ENCODE measurements at regions not wholly inside any gene's neighbourhood (a gene's known extent, or its start where the extent isn't known, plus 50 kb on each side); places are given as distances from the start of the nearest gene placed in this dataset.
"Not testable (repeated sequence)": the region's sequence is repeated elsewhere in the genome, so short reads cannot be mapped to it uniquely, and the experiment has no call there.

DNA sequence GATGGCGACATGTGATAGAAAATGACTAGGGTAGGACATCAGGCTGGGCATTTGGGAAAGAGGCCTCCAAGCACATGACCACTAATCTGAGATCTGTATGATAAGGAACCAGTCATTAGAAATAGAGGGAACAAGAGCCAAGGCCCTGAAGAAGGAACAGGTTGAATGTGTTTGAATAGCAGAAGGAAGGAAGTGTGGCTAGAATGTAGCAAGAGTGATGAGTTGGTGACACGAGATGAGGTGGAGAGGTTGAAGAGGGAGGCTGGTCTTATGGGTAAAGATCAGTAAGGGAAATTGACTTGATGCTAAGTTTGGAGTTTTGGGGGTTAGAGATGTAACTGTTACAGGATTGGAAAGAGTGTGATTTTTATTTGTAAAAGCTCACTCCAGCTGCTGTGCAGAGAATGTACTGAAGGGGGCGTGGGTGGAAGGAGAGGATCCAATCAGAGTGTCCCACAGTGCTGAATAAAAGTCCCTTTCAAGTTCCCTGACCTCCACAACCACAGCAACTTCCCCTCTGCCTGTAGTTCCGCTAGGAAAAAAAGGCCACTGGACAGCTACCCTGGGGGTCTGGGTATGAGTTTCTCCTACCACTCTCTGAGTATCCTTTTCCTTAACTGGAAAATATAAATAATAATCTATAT lies 295.0 kb downstream of the OMA1 start:
- DNase-seq (ENCODE audit: low spot score): no peak

DNA sequence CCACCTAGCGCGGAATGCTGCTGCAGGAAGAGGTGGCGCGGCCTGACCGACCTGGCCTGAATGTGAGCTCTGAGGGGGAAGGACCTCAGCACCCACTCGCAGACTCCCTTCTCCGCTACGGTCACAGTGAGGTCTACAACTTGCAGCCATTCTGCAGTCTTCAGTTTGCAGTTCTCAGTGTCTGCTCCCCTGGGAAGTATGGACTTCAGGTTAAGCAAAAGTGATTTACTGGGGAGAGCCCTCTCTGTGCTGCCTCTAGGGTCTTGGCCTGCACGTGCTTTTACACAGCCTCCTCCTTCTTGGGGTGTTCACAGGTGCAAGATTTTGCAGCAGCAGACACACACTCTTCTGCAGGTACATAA lies 296.0 kb downstream of the OMA1 start:
- DNase-seq (ENCODE audit: low spot score): no peak

DNA sequence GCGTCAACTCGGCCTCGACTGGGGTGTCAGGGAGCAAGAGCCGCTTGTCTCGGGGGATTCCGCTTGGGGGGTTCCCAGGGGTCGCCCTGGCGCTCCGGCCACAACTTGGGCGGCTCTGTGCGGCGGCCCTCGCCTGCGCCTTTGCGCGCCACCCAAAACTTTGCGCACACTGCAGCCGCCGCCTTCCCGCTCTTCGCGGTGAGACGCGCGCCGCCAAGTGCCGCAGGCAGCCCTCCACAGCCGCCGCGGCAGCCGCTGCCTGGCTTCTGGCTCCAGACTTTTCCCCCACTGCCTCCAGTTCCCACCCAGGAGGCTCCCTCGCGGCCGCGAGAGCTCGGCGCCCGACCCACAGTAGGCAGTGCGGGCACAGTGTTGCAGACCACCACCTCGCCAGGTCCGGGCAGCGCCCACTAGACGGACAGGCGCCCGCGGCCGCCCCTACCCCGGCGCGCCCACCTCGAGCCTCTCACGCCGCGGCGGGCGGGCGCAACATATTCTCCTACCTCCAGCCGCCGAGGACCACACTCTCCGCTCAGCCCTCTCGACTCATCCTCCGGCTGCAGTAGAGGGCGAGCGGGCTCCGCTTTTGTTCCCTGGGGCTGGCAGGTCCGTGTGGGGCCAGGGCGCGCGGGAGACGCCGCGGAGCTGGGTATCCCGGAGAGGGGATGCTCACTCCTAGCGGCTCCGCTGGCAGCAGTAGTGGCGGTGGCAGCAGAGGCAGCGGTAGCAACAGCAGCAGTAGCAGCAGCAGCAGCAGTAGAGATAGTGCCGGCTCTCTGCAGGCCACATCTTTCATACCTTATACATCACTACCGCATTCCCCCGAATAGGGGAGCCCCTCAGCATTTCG lies 296.6 kb downstream of the OMA1 start:
- no peak for DNase-seq (ENCODE audit: low spot score)

DNA sequence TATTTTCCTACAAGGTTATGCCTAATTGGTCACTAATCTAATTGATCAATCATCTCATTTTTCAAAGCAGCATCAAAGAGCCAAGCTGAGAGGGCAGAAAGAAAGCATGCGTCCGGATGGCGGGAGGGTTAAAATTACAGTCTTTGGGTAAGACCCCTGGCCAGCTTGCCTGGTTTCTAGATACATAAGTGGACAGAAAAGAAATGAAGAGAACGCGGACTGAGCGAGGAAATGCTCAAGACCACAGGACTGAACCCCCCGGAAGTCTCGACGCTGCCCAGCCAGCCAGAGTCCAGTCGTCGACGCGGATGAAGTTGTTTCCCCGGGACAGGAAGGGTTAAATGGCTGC lies 297.2 kb downstream of the OMA1 start:
- no peak for DNase-seq (ENCODE audit: low spot score)

DNA sequence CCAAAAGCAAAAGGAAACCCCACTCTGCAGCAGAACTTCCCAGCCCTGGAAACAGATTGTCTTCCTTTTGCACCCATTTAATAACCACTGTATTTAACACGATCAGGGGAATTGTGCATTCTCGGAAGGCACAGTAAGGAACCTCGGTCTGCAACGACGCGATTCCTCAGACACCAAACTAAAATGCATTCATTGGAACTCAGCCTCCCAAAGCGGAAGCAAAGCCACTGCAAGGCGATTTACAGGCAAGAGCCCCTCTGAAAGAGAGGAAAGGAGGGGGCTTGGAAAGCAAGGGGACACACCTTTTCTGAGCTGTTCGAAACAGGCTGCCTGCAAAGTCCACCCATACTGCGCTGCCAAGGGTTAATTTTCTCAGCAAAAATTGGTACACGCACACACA lies 297.7 kb downstream of the OMA1 start:
- no peak for DNase-seq (ENCODE audit: low spot score)

DNA sequence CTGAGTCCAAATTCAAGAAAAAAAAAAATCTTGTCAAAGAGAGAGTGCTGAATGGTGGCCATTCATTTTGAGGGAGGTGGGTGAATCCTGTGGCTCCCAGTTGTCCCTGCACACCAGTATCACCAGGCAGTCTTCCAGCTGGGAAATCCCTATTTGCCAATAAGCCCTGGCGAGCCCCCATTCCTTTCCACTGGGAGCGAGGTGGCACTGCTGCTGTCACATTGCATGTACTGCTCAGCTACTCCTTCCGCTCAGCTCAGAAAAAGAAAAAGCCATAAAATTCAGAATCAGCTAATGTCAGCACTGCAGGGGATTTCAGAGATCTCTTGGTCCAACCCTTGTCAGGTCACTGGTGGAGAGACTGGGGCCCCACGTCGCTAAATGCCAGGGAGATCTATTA lies 298.5 kb downstream of the OMA1 start:
- DNase-seq (ENCODE audit: low spot score): no peak

DNA sequence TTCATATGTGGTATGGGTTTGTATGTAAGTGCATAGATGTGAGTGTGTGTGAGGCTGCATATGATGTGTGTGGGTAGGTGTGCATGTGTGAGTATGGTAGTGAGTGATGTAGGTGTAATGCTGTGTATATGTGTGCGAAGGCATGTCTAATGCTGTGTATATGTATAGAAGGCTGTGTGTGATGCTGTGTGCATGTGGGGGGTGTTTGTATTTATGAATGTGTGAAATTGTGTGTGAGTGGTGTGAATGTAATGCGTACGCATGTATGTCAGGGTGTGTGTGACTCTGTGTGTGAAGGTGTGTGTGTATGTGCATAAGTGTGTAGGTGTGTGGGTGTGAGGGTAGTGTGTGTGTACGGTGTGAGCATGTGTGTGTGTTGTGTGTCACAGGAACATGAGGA lies 300.0 kb downstream of the OMA1 start:
- DNase-seq (ENCODE audit: low spot score): no peak

DNA sequence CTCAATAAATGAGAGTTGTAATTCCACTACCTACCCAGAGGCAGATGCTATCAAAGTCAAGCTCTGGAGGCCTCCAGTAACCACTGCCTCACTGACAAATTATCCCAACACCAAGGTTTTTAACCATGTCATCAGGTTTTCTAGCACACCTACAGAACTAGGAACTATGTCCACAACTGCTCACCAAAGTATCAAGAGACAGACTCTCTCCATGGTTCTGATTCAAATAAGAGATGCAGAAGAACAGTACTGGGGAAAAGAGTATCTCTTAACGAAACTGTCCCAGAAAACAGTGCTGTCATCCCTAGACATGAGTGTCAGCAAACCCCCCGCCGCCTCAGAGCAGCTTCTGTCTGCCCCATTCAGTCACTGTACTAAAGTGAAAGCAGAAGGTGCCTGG lies 301.7 kb downstream of the OMA1 start:
- DNase-seq (ENCODE audit: low spot score): no peak

DNA sequence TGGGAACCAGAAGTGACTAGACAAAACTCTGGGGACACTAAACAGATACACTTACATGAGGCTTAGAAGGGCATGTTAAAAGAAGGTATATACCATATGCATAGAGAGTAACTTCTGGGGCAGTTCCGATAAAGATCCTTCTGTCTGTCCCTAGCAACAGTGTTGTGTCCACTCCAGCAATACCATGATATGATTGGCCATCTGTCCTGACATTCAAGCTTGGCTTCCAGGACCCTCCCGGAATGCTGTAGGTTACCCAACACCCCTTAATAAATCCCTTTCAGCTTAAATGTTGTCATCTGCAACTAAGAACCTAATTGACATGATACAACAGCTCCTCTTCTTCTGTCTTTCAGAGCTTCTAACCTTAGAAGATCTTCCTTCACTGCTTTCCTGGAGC lies 307.7 kb downstream of the OMA1 start:
- no peak for DNase-seq (ENCODE audit: low spot score)

DNA sequence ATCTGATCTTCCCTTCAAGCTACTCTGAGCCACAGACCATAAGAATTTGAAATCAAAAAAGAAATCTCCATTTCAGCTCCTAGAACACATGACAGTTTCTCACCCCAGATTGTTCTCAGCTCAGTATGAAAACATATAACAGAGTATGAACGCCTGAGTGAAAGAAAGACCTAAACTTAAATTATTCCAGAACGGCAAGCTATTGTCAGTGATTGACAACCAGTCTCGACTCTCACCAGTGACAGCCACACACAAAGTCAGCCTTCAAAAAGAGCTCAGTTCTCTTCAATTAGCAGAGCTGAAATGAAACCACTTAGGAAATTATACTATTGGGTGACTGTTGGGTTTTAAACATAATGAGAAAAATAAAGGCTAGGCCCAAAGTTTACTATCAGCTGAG lies 312.8 kb downstream of the OMA1 start:
- DNase-seq (ENCODE audit: low spot score): no peak

DNA sequence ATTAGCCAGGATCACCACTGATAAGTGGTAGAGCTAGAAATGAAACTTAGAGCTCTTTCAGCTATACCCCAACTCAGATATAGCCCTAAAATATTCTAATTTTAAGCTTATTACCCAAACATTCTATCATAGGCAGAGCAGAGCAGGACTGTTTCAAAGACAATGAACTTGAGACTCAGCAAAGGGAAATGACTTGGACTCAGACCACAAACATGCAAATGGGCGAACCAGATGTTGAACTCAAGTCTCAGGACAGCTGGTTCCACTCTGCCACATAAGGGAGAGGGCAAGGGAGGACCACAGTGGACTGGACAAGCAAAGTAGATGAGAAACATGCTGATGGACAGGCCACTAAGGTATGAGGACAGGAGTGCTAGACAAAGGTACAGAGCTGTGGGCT lies 315.3 kb downstream of the OMA1 start:
- no peak for DNase-seq (ENCODE audit: low spot score)

DNA sequence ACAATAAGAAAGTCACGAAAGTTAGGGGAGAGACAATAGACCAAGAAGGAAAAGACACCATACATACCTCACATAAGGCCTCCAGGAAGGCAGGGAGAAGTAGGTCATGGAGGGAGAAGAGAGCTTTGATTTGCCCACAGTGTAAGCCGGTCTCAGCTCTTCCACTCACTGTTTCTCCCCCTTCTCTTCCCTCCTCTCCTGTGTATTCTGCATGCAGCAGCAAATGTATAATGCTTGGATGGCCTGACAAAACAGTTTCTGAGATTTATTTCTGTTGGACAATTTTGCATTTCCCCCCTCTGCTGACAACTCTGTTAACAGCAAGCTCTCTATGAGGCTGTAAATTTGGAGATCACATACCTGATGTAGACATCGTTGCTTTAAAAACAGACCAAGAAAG lies 318.9 kb downstream of the OMA1 start:
- DNase-seq (ENCODE audit: low spot score): no peak

DNA sequence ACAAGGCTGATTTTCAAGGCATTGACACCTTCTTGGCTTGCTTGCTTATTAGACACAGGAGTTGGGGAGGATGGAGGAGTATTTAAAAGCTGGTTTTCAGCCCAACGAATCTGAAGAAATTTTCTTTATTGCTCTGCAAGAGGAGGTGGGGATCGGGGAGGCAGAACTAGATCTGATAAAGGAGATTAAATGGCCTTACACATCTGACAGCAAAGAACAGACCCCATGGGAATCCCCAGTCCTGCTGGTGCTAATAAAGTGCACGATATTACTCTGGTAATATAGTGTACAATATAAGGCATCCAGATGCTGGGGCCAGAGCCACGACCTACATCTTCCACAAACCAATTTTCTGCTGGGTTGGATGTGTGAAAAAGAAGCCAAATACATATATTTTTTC lies 323.0 kb downstream of the OMA1 start:
- no peak for DNase-seq (ENCODE audit: low spot score)

DNA sequence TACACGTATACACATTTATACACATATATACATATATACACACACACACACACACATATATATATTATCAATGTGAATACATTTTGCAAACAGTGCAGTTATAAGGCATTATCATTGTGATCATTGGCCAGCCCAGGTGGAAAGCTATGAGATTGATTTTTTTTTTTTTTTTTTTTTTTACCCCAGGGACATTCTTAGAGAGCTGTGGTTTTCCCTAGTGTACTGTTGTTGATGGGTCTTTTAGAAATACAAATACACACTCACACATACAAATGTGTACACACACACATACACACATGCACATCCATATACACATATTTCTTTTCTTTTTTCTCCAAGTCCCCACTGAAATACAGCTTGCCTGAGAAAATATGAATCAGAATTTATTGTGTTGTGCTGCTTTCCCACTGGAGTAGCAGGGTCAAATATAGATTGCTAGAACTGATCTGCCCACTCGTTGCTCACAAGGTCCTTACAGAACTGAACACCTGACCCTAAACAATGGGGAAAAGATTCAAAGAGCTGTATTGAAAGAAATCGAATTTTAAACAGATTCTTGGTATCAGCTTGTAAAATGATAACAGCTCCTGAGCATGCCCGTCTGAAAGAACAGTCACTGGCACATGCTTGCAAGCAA lies 325.6 kb downstream of the OMA1 start:
- no peak for DNase-seq (ENCODE audit: low spot score)

DNA sequence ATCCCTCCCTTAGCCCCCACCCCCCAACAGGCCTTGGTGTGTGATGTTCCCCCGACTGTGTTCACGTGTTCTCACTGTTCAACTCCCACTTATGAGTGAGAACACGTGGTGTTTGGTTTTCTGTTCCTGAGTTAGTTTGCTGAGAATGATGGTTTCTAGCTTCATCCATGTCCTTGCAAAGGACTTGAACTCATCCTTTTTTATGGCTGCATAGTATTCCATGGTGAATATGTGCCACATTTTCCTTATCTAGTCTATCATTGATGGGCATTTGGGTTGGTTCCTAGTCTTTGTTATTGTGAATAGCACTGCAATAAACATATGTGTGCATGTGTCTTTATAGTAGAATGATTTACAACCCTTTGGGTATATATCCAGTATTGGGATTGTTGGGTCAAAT lies 330.4 kb downstream of the OMA1 start:
- DNase-seq (ENCODE audit: low spot score): not testable (repeated sequence)

DNA sequence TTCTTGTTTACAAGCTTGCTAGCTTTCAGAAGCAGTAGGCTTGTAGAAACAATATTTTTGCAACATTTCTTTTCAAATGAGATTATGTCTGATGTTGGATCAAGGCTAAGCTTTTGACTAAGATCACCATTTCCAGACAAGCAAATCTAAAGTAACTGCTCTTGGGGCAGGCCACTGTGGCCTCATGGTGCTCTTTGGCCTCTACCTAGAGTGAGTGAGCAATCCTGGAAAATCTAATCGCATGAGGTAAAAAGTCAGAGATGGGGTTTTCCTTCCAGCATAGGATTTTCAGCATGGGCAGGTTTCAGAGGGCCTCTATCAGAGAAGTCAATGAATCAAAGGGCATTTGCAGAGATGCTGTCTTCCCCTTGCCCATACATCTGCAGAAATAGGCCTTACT lies 331.9 kb downstream of the OMA1 start:
- DNase-seq (ENCODE audit: low spot score): no peak

DNA sequence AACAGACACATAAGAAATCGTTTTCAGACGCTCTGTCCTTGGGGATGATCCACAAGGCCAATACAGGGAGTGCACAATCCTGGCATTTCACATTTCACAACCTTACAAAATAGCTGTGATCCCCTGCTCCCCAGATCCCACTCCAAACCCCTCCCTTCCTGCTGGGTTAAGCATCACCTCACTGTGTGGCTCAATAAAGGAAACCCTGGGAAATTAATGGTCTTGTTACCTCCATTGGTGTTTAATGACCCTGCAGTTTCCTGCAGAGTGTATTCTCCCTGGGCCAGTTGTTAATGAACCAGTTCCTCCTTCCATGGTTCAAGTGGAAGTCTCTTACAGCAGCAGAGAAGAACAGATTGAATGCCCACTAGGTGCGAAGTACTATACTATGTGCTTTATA lies 334.7 kb downstream of the OMA1 start:
- no peak for DNase-seq (ENCODE audit: low spot score)

DNA sequence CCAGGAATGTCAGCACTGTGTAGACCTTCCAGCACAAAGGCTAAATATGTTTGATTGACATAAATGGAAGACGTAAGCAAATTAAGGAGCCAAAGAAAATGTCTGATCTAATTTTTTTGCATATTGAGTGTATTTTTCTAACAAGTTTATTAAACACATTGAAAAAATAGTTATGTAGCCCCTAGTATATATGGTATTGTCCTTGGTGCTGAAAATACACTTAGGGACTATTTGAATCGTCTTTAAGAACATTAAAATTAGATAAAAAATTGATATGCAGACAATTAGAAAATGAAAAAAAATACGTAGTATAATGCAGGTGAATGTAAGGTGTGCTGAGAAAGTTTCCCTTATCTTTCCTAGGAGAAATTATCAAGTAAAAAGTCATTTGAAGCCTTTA lies 337.0 kb downstream of the OMA1 start:
- DNase-seq (ENCODE audit: low spot score): no peak

DNA sequence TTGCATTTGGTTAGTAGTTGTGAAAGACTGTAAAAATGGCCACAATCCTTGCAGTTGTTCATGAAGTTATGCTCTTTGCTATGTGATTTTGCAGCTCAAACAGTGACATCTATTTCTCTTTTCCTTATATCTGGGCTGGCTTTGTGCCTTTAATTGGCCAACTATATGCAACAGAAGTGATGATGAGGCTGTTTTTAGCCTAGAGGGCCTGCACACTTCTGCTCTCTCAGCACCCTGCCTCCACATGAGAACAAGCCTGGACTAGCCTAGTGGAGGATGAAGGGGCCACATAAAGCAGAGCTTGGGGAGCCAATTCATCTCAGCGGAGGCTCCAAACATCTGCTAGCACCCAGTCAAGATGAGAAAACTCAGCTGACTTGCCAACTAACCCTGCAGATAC lies 339.8 kb downstream of the OMA1 start:
- no peak for DNase-seq (ENCODE audit: low spot score)

DNA sequence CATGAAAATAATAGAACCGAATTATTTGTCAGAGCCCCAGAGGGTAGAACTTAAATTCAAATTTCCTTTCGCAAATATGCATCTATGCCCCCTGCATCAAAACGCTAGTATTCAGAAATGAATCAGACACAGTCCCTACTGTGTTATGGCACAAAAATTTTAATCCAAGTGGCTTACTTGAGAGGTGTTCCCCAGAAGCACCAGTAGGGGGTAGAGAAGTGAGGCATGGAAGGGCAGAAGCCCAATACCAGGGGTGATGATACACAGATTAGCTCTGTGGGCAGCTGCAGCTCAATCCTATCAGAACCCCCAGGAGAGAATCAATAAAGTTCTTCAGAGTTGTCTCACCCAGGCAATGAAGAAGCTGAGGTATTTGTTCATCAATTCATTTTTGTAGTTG lies 342.2 kb downstream of the OMA1 start:
- no peak for DNase-seq (ENCODE audit: low spot score)

DNA sequence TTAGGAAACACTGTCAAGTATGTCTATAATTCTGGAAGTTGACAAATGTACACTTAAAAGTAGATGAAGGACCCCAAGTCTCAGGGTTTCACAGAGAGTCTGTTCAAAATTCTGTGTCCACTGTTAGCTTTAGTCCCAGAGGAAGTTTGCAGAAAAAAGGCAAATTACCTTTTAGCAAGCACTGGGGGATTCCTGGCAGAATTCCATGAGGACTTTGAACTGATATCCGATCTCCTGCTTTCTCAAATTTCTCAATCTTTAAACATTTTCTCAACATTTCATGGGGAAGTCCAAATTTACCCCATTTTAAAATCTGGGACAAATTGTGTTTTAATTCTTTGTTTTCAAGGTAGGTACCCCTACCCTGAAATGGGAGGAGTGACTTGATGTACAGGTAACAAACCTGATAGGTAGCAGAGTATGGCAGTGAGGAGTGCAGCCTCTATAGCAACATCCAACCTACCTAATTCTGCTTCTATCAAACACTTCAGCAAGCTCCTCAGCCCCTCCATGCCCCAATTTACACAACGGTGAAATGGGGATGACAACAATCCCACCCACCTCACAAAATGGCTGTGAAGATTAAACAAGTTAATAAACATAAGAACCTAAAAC lies 344.9 kb downstream of the OMA1 start:
- no peak for DNase-seq (ENCODE audit: low spot score)

DNA sequence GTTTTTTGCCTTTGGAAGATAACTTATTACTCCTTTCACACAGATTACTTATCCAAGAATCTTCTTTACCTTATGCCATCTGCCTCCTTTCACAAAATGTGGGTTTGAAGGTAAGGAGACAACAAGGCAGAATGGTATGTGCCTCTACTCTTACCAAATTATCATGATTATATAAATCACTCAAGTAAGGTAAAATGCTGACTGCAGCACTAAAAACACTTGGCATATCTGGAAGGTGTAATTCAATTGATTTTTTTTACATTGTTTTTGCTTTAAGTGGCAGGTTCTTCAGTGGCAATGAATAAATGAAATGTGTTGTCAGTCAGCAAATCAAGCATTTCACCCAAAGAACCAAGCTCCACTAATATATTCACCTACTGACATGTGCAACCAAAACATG lies 346.1 kb downstream of the OMA1 start:
- DNase-seq (ENCODE audit: low spot score): no peak

DNA sequence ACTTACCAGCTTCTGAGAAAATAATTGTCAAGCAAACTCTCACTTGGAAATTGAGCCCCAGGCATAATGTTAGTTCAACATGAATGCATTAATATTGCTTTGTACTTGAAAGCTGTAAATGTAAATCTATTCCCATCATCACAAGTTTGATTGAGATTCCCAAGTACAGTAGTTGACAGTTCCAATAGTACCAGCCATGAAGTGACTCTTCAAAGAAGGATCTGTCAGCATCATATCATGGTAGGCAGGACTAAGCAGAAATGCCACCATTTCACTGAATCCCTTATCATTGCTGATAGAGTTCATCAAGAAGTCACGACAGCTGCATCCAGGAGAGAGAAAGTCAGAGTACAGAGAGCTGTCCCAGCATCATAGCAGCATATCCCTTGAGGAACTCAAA lies 348.7 kb downstream of the OMA1 start:
- no peak for DNase-seq (ENCODE audit: low spot score)

Measured in mucosa of gallbladder (tissue), 1 donor.